Esophagus squamous epithelium (tissue), 5 donors: ENCODE measurements at regions not wholly inside any gene's neighbourhood (a gene's known extent, or its start where the extent isn't known, plus 50 kb on each side); places are given as distances from the start of the nearest gene placed in this dataset.

Source experiments
- DNase-seq: peaks from one replicate; lab custom pipeline; 2025; lab: John Stamatoyannopoulos, UW
- H3K27ac ChIP-seq, 4 donors: fragments of 200-600 bp; sonication (generic); one replicate each; pipeline ENCODE4 v1.5.1; 2016 to 2019; ENCODE audit warnings: mild to moderate bottlenecking in 1 of 4
- H3K27me3 ChIP-seq, 4 donors: fragments of 200-600 bp; sonication (generic); 1 replicate in 3 of 4; 2 replicates in 1 of 4; pipeline versions ENCODE4 v1.5.1 to v1.6.0; 2017 to 2021; ENCODE audit warnings: antibody characterized with exemption in 1 of 4
- H3K36me3 ChIP-seq, 3 donors: fragments of 200-600 bp; sonication (generic); one replicate each; pipeline ENCODE4 v1.5.1; 2016 to 2019
- H3K4me1 ChIP-seq, 3 donors: fragments of 200-600 bp; sonication (generic); one replicate each; pipeline ENCODE4 v1.5.1; 2017 to 2019
- H3K4me3 ChIP-seq, 4 donors: fragments of 200-600 bp; sonication (generic); 1 replicate in 3 of 4; 2 replicates in 1 of 4; pipeline ENCODE4 v1.5.1; 2016 to 2019; ENCODE audit warnings: mild to moderate bottlenecking in 2 of 4, moderate library complexity in 1 of 4
- H3K9me3 ChIP-seq, 3 donors: fragments of 200-600 bp; sonication (generic); one replicate each; pipeline ENCODE4 v1.5.1; 2016 to 2019
- POLR2A ChIP-seq, 4 donors: fragments of 450-650 bp; IDR thresholded peaks; one replicate each; pipeline ENCODE4 v1.6.1; 2017; ENCODE audit warnings: antibody characterized with exemption in 4 of 4, mild to moderate bottlenecking in 4 of 4, moderate library complexity in 3 of 4
- WGBS, 2 donors: methylation state at CpG; one replicate each; pipeline ENCODE4 v1.1.5; 2018; 5-methylcytosine and 5-hydroxymethylcytosine counted together
- intact Hi-C: fragments of 100-400 bp; cut with DNase I; formaldehyde crosslinking; loops from one replicate; pipeline ENCODE4 v1.15.0; 2022
- TF ChIP-seq, protein P1 (sequence below), 6 experiments: fragments of 450-650 bp in 4 of 6; fragments of 200-600 bp in 2 of 6; sonication (generic) in 2 of 6; IDR thresholded peaks; one replicate each; pipeline ENCODE4 v1.5.1; 2016 to 2019; ENCODE audit warnings: antibody characterized with exemption in 6 of 6, mild to moderate bottlenecking in 4 of 6, moderate library complexity in 4 of 6
- donor health status: DM: yes; HTN: yes; CAD: no.

DNA sequence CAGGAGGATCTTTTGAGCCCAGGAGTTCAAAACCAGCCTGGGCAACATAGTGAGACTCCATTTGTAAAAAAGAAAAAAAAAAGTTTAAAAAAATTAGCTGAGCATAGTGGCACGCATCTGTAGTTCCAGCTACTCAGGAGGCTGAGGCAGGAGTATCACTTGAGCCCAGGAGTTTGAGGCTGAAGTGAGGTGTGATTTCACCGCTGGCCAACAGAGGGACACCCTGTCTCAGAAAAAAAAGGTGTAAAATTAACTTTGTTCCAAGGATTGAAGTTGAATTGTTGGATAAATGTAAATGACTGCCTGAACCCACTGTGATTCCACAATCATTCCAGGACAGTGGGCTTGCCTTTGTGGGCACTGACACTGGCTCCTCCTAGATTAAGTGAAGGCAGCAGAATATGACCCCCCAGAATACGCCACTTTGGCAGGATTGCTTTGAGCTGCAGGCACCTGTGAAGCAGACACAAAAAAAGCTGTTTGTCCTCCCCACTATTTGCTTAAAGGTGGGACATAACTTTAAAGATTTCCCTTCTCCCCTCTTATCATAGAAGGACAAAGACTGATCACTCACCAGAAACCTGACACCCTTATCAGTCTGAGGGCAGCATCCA is 57.2 kb upstream of the FOXI2 start:
- H3K27me3 ChIP-seq, result no peaks in the 10 kb centered on the region
- 53% methylated on average over 3 of the region's 3 CpGs for WGBS, 2 donors
- TF ChIP-seq, protein P1, sequence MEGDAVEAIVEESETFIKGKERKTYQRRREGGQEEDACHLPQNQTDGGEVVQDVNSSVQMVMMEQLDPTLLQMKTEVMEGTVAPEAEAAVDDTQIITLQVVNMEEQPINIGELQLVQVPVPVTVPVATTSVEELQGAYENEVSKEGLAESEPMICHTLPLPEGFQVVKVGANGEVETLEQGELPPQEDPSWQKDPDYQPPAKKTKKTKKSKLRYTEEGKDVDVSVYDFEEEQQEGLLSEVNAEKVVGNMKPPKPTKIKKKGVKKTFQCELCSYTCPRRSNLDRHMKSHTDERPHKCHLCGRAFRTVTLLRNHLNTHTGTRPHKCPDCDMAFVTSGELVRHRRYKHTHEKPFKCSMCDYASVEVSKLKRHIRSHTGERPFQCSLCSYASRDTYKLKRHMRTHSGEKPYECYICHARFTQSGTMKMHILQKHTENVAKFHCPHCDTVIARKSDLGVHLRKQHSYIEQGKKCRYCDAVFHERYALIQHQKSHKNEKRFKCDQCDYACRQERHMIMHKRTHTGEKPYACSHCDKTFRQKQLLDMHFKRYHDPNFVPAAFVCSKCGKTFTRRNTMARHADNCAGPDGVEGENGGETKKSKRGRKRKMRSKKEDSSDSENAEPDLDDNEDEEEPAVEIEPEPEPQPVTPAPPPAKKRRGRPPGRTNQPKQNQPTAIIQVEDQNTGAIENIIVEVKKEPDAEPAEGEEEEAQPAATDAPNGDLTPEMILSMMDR (IDR thresholded peaks at IDR 0.05), result peak in 2 of 6 experiments; percentile 10 to 27
- no peak for TF ChIP-seq POLR2A (IDR thresholded peaks at IDR 0.05)
- no peaks in the 10 kb centered on the region for H3K9me3 ChIP-seq
- H3K36me3 ChIP-seq, result no peaks in the 10 kb centered on the region
- DNase-seq, result no peak
- H3K27ac ChIP-seq, result no peak overlapping the region
- no peak overlapping the region for H3K4me3 ChIP-seq
- intact Hi-C loops, result no loop called here
- H3K4me1 ChIP-seq, result no peaks in the 10 kb centered on the region
